ENCODE measurements at regions not wholly inside any gene's neighbourhood (a gene's known extent, or its start where the extent isn't known, plus 50 kb on each side); places are given as distances from the start of the nearest gene placed in this dataset.
"Not testable (repeated sequence)": the region's sequence is repeated elsewhere in the genome, so short reads cannot be mapped to it uniquely, and the experiment has no call there.

DNA sequence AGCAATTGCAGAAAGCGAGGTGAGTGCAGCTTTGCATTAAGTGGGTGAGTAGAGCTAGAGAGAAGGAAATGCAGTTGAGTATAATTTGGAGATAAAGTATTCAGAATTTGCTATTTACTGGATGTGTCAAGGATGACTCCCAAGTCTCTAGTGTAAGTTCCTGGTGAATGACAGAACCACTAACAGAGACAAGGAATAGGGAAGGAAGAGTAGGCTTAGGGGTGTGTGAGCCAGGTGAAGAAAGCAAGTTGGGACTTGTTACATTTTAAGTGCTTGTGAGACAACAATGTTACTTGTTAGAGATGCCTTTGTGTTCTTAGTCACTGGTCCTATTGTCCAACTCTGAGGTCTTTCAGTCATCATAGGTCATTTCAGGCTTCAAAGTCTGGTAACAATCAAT, 70.8 kb downstream of the TBC1D26 start:
- ATAC-seq (replicated peaks in 6 of 8); in situ Hi-C loops (cut with MboI; ENCODE audit: low pct_unique_long_range_greater_than_20kb in 2 of 9, low sequenced_read_pairs in 9 of 9, unreplicated experiment in 9 of 9); H3K4me1 ChIP-seq (replicated peaks in 1 of 2); H3K27ac ChIP-seq; H3K4me3 ChIP-seq: not testable (repeated sequence)
- no CpG with 5 or more reads among the region's 1 CpG for WGBS, 10 experiments

DNA sequence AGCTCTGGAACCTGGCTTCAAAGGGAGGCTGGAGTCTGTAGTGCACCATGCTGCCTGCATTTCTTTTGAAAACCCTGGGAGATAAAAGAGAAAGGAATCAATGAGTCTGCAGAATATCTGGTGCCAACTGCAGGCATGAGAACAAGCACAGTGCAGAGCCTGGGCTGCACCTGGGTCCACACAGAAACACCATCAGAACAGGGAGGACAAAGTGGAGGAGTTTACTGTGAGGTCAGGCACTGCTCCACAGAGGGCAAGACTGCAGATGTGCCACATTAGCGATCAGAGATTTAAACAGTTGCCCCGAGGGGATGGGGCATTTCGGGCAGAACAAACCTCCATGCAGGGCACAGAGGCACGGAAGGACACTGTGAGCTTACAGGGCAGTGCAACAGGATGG, 74.7 kb downstream of the TBC1D26 start:
- H3K27ac ChIP-seq; H3K4me3 ChIP-seq; in situ Hi-C loops (cut with MboI; ENCODE audit: low pct_unique_long_range_greater_than_20kb in 2 of 9, low sequenced_read_pairs in 9 of 9, unreplicated experiment in 9 of 9); H3K4me1 ChIP-seq (replicated peaks in 1 of 2): not testable (repeated sequence)
- WGBS, 10 experiments: no CpG with 5 or more reads among the region's 4 CpGs
- peak in 3 of 8 experiments; percentile 37 to 92 (median 41) for ATAC-seq (replicated peaks in 6 of 8)

DNA sequence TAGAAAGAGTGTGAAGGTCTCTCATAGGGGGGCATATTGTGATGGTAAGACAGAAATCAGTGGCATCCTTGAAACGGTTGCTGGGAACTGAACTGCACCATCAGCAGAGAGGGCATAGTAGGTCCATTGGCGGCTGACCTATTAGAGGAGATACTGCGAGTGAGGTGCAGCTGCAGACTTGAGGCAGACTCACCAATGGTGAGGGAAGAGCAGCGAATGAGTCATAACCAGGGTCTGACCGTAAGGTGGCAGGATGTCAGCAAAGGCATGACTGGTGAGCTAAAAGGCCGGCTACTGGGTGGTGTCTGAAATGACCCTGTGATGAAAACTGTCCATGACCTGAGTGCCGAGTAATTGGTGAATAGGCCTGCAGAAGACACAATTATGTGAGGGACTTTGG, 81.3 kb downstream of the TBC1D26 start:
- H3K27ac ChIP-seq; H3K4me3 ChIP-seq; in situ Hi-C loops (cut with MboI; ENCODE audit: low pct_unique_long_range_greater_than_20kb in 2 of 9, low sequenced_read_pairs in 9 of 9, unreplicated experiment in 9 of 9); ATAC-seq (replicated peaks in 6 of 8); H3K4me1 ChIP-seq (replicated peaks in 1 of 2): not testable (repeated sequence)
- no CpG with 5 or more reads among the region's 7 CpGs for WGBS, 10 experiments

DNA sequence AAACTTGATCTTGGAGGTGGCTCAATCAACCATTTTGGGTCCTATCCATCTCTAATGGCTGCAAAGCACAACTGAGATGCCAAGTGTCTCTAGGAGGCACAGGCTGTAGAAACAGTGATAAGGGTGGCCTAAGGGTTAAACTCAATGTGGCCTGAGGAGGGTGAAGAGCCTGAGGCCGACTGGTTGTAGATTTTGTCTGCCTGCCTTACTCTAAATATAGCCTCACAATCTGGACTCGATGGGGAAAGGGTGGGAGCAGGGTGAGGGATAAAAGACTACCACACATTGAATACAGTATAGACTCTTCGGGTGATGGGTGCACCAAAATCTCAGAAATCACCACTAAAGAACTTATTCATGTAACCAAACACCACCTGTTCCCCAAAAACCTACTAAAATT, 81.9 kb downstream of the TBC1D26 start:
- ATAC-seq (replicated peaks in 6 of 8); H3K27ac ChIP-seq; H3K4me1 ChIP-seq (replicated peaks in 1 of 2); in situ Hi-C loops (cut with MboI; ENCODE audit: low pct_unique_long_range_greater_than_20kb in 2 of 9, low sequenced_read_pairs in 9 of 9, unreplicated experiment in 9 of 9); H3K4me3 ChIP-seq: not testable (repeated sequence)
- 0 to 100% (median 40%) methylated on average over 1 to 2 of the region's 3 CpGs; no CpG with 5 or more reads in 7 of the 10 experiments for WGBS, 10 experiments

DNA sequence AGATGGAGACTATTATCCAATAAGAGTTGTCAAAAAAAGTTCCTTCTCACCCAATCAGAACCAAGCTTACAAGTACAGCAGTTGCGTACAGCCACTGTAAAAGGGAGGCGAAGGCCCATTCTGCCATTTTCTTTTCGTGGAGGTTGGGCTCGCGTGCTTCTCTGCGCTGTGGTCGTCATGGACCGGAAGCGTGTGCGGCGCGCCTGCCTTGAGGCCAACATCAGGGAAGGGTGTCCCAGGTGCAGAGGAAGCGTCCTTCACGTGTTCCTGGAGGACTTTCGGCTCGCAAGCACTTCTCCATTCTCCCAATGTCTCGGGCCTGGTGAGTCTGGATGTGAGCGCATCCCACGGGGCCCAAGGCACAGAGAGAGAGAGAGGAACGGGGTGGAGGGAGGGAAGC, 85.8 kb downstream of the TBC1D26 start:
- in situ Hi-C loops (cut with MboI; ENCODE audit: low pct_unique_long_range_greater_than_20kb in 2 of 9, low sequenced_read_pairs in 9 of 9, unreplicated experiment in 9 of 9): not testable (repeated sequence)

GRCh38 chr17:15822280-15822679, 90.2 kb downstream of the TBC1D26 start:
- H3K4me3 ChIP-seq; in situ Hi-C loops (cut with MboI; ENCODE audit: low pct_unique_long_range_greater_than_20kb in 2 of 9, low sequenced_read_pairs in 9 of 9, unreplicated experiment in 9 of 9); H3K27ac ChIP-seq; H3K4me1 ChIP-seq (replicated peaks in 1 of 2); ATAC-seq (replicated peaks in 6 of 8): not testable (repeated sequence)
- WGBS, 10 experiments: no CpG with 5 or more reads among the region's 5 CpGs

More for the DNA sequence above, 85.8 kb downstream of the TBC1D26 start:
- ATAC-seq (replicated peaks in 6 of 8); H3K27ac ChIP-seq; H3K4me1 ChIP-seq (replicated peaks in 1 of 2); H3K4me3 ChIP-seq: not testable (repeated sequence)
- no CpG with 5 or more reads among the region's 20 CpGs for WGBS, 10 experiments

GRCh38 chr17:15828727-15829314, 96.7 kb downstream of the TBC1D26 start:
- peak; percentile 97 to 100 (median 100) for ATAC-seq (replicated peaks in 6 of 8)
- 0 to 17% (median 7%) methylated on average over 1 to 6 of the region's 10 CpGs; no CpG with 5 or more reads in 6 of the 10 experiments for WGBS, 10 experiments
- in situ Hi-C loops (cut with MboI; ENCODE audit: low pct_unique_long_range_greater_than_20kb in 2 of 9, low sequenced_read_pairs in 9 of 9, unreplicated experiment in 9 of 9): loop anchor here in 2 of 9 experiments (25.0 kb wide), 2 partner anchors 108 to 158 kb away; partner anchors contain the start of genes ADORA2B (in 1 of the 2), TTC19 (in 1 of the 2) and ZSWIM7 (in 1 of the 2)
- not testable (repeated sequence) for H3K4me1 ChIP-seq (replicated peaks in 1 of 2); H3K4me3 ChIP-seq; H3K27ac ChIP-seq

- not testable (repeated sequence) for ATAC-seq (replicated peaks in 6 of 8)
- WGBS, 10 experiments: 50 to 88% (median 73%) methylated on average over 1 to 4 of the region's 4 CpGs; no CpG with 5 or more reads in 1 of the 10 experiments
These were observed 98.1 kb downstream of the TBC1D26 start for GRCh38 chr17:15830221-15830620.

DNA sequence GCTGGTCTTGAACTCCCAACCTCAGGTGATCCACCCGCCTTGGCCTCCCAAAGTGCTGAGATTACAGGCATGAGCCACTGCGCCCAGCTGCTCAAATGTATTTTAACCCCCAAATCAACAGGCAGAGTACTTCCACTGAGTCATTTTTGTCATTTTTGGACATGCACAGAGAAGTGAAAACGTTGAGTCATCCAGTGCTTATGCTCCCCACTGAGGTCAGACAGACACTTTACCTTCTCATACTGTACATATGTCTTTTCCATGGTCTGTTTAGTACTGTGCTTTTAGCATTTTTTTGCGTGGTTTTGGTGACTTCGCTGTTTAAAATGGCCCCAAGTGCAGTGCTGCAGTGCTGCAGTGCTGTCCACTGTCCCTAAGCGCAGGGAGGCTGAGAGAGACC, 99.1 kb downstream of the TBC1D26 start:
- not testable (repeated sequence) for H3K27ac ChIP-seq; H3K4me3 ChIP-seq; H3K4me1 ChIP-seq (replicated peaks in 1 of 2); ATAC-seq (replicated peaks in 6 of 8)
- WGBS, 10 experiments: 20 to 74% (median 50%) methylated on average over 1 to 4 of the region's 6 CpGs; no CpG with 5 or more reads in 5 of the 10 experiments
- in situ Hi-C loops (cut with MboI; ENCODE audit: low pct_unique_long_range_greater_than_20kb in 2 of 9, low sequenced_read_pairs in 9 of 9, unreplicated experiment in 9 of 9): loop anchor here in 2 of 9 experiments (25.0 kb wide), 2 partner anchors 106 to 156 kb away; partner anchors contain the start of genes ADORA2B (in 1 of the 2), TTC19 (in 1 of the 2) and ZSWIM7 (in 1 of the 2)

More at GRCh38 chr17:15830221-15830620, 98.1 kb downstream of the TBC1D26 start:
- not testable (repeated sequence) for H3K4me1 ChIP-seq (replicated peaks in 1 of 2); H3K27ac ChIP-seq; H3K4me3 ChIP-seq
- in situ Hi-C loops (cut with MboI; ENCODE audit: low pct_unique_long_range_greater_than_20kb in 2 of 9, low sequenced_read_pairs in 9 of 9, unreplicated experiment in 9 of 9): loop anchor here in 2 of 9 experiments (25.0 kb wide), 2 partner anchors 107 to 157 kb away; partner anchors contain the start of genes ADORA2B (in 1 of the 2), TTC19 (in 1 of the 2) and ZSWIM7 (in 1 of the 2)

DNA sequence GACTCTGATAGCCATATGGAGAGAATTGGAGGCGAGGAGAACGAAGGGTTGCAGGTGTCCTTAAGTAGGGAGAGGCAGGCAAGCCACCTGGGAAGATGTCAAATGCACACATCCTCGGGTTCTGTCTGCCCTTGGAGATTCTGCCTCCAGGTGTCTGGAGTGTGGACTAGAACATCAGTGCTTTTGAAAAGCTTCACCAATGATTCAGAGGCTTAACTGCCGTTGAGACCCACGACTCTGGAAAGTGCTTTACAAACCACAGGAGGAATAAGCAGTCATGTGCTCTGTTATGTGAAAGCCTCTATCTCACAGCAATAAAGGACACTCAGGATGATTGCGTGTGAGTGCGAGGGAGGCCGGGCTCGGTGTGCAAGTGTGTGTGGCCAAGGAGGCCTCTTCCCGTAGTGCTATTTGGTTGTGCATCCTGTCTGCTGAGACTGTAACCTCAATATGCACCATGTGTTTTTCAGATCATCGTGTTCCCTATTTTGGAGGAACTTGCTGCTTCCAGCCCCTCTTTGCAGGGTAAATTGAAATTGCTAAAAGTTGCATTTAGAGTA, 100.9 kb downstream of the TBC1D26 start:
- 20 to 100% (median 92%) methylated on average over 1 to 2 of the region's 11 CpGs; no CpG with 5 or more reads in 7 of the 10 experiments for WGBS, 10 experiments
- in situ Hi-C loops (cut with MboI; ENCODE audit: low pct_unique_long_range_greater_than_20kb in 2 of 9, low sequenced_read_pairs in 9 of 9, unreplicated experiment in 9 of 9): loop anchor here in 2 of 9 experiments (25.0 kb wide), 2 partner anchors 104 to 154 kb away; partner anchors contain the start of genes ADORA2B (in 1 of the 2), TTC19 (in 1 of the 2) and ZSWIM7 (in 1 of the 2)
- H3K4me1 ChIP-seq (replicated peaks in 1 of 2); ATAC-seq (replicated peaks in 6 of 8); H3K27ac ChIP-seq; H3K4me3 ChIP-seq: not testable (repeated sequence)

GRCh38 chr17:15833890-15834289, 101.8 kb downstream of the TBC1D26 start:
- not testable (repeated sequence) for H3K4me3 ChIP-seq; ATAC-seq (replicated peaks in 6 of 8); H3K27ac ChIP-seq; H3K4me1 ChIP-seq (replicated peaks in 1 of 2)
- no CpG with 5 or more reads among the region's 5 CpGs for WGBS, 10 experiments
- in situ Hi-C loops (cut with MboI; ENCODE audit: low pct_unique_long_range_greater_than_20kb in 2 of 9, low sequenced_read_pairs in 9 of 9, unreplicated experiment in 9 of 9): loop anchor here in 2 of 9 experiments (25.0 kb wide), 2 partner anchors 103 to 153 kb away; partner anchors contain the start of genes ADORA2B (in 1 of the 2), TTC19 (in 1 of the 2) and ZSWIM7 (in 1 of the 2)

GRCh38 chr17:15835481-15835880, 103.4 kb downstream of the TBC1D26 start:
- not testable (repeated sequence) for ATAC-seq (replicated peaks in 6 of 8); H3K4me1 ChIP-seq (replicated peaks in 1 of 2); H3K4me3 ChIP-seq; H3K27ac ChIP-seq
- in situ Hi-C loops (cut with MboI; ENCODE audit: low pct_unique_long_range_greater_than_20kb in 2 of 9, low sequenced_read_pairs in 9 of 9, unreplicated experiment in 9 of 9): loop anchor here in 2 of 9 experiments (25.0 kb wide), 2 partner anchors 102 to 152 kb away; partner anchors contain the start of genes ADORA2B (in 1 of the 2), TTC19 (in 1 of the 2) and ZSWIM7 (in 1 of the 2)
- WGBS, 10 experiments: no CpG with 5 or more reads among the region's 4 CpGs
